ENCODE measurements at regions not wholly inside any gene's neighbourhood (a gene's known extent, or its start where the extent isn't known, plus 50 kb on each side); places are given as distances from the start of the nearest gene placed in this dataset.

DNA sequence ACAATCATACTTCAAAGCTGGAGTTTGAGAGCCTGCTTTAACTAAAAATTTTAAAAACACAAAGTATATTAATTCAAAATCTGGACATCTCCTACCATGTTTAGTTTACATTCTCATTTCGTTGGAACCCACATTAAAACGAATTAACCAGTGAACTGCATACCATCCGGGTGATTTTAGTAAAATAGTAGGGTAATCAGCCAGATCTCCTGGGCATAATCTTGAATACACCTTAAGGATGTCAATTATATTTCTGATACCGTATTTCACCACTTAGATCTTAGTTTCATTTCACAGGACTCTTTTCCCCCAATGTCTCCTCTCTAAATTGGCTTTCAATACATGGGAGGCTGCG, 175.6 kb upstream of the PFKP start:
- H3K9me3 Mint-ChIP-seq, result no peaks in the 10 kb centered on the region
- ChIA-PET POLR2A (no interaction called here), CTCF (no interaction called here)
- ATAC-seq (ENCODE audit: poor library complexity) (no peak), DNase-seq (no peak)
- Histone ChIP-seq H3K36me3 (ENCODE audit: insufficient read depth, low read length) (no peaks in the 10 kb centered on the region), H3K27me3 (ENCODE audit: control insufficient read depth in 1 of 2, insufficient read depth in 2 of 2, low read length in 2 of 2) (peaks cover 3% of the 10 kb centered on the region in 2 experiments), H3K9me3 (ENCODE audit: control insufficient read depth in 1 of 2, insufficient read depth in 1 of 2, low read length in 2 of 2) (peaks cover 0 to 9% of the 10 kb centered on the region in 2 experiments), H3K27ac (ENCODE audit: low read depth in 1 of 2, low read length in 2 of 2) (no peak overlapping the region), H3K4me3 (ENCODE audit: low read length) (no peak overlapping the region), H3K4me1 (ENCODE audit: insufficient read depth, low read length) (no peaks in the 10 kb centered on the region)
- intact Hi-C loops (cut with DNase I, micrococcal nuclease), result no loop called here
- no peak overlapping the region for H3K27ac Mint-ChIP-seq
- no peak overlapping the region for H3K4me3 Mint-ChIP-seq
- TF ChIP-seq, protein P1, sequence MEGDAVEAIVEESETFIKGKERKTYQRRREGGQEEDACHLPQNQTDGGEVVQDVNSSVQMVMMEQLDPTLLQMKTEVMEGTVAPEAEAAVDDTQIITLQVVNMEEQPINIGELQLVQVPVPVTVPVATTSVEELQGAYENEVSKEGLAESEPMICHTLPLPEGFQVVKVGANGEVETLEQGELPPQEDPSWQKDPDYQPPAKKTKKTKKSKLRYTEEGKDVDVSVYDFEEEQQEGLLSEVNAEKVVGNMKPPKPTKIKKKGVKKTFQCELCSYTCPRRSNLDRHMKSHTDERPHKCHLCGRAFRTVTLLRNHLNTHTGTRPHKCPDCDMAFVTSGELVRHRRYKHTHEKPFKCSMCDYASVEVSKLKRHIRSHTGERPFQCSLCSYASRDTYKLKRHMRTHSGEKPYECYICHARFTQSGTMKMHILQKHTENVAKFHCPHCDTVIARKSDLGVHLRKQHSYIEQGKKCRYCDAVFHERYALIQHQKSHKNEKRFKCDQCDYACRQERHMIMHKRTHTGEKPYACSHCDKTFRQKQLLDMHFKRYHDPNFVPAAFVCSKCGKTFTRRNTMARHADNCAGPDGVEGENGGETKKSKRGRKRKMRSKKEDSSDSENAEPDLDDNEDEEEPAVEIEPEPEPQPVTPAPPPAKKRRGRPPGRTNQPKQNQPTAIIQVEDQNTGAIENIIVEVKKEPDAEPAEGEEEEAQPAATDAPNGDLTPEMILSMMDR (IDR thresholded peaks at IDR 0.05), result no peak
- H3K27me3 Mint-ChIP-seq, result no peaks in the 10 kb centered on the region
- H3K36me3 Mint-ChIP-seq (ENCODE audit: low read depth), result no peaks in the 10 kb centered on the region
- H3K4me1 Mint-ChIP-seq (ENCODE audit: low read depth), result no peaks in the 10 kb centered on the region

- no peak for ATAC-seq (ENCODE audit: poor library complexity)
- Mint-ChIP-seq H3K9me3 (no peaks in the 10 kb centered on the region), H3K4me3 (no peak overlapping the region), H3K4me1 (ENCODE audit: low read depth) (no peaks in the 10 kb centered on the region), H3K27ac (no peak overlapping the region), H3K27me3 (no peaks in the 10 kb centered on the region), H3K36me3 (ENCODE audit: low read depth) (no peaks in the 10 kb centered on the region)
- intact Hi-C loops (cut with DNase I, micrococcal nuclease), result no loop called here
- Histone ChIP-seq H3K27ac (ENCODE audit: low read depth in 1 of 2, low read length in 2 of 2) (no peak overlapping the region), H3K36me3 (ENCODE audit: insufficient read depth, low read length) (no peaks in the 10 kb centered on the region), H3K9me3 (ENCODE audit: control insufficient read depth in 1 of 2, insufficient read depth in 1 of 2, low read length in 2 of 2) (peaks cover 0 to 9% of the 10 kb centered on the region in 2 experiments), H3K27me3 (ENCODE audit: control insufficient read depth in 1 of 2, insufficient read depth in 2 of 2, low read length in 2 of 2) (peaks cover 3% of the 10 kb centered on the region in 2 experiments), H3K4me1 (ENCODE audit: insufficient read depth, low read length) (no peaks in the 10 kb centered on the region), H3K4me3 (ENCODE audit: low read length) (no peak overlapping the region)
- TF ChIP-seq, protein P1 (IDR thresholded peaks at IDR 0.05), result no peak
- ChIA-PET CTCF (no interaction called here), POLR2A (no interaction called here)
- DNase-seq, result no peak
These were observed 176.1 kb upstream of the PFKP start for GRCh38 chr10:2891073-2891769.

DNA sequence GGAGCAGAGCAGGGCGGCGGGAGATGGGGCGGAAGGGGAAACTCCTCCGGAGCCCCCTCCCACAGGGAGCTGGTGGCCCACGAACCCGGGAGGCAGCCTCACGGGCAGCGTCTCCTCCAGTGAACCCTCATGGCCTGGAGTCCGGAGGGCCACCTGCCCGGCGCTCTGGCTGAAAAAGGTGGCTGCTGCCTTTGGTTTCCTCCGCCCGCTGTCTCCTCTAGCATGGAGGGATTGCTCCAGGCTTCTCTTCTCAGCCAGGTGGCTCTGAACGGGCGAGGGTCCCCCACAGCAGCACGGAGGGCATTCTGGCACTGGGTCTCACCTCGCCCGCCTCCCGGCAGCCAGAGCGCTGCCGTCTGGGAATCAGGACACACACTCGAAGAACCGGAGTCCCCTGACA, 177.3 kb upstream of the PFKP start:
- Mint-ChIP-seq H3K4me3 (no peak overlapping the region), H3K27me3 (no peaks in the 10 kb centered on the region), H3K4me1 (ENCODE audit: low read depth) (no peaks in the 10 kb centered on the region), H3K36me3 (ENCODE audit: low read depth) (no peaks in the 10 kb centered on the region), H3K9me3 (no peaks in the 10 kb centered on the region), H3K27ac (no peak overlapping the region)
- CTCF ChIA-PET, result no interaction called here
- Histone ChIP-seq H3K36me3 (ENCODE audit: insufficient read depth, low read length) (no peaks in the 10 kb centered on the region), H3K4me3 (ENCODE audit: low read length) (no peak overlapping the region), H3K9me3 (ENCODE audit: control insufficient read depth in 1 of 2, insufficient read depth in 1 of 2, low read length in 2 of 2) (peaks cover 0 to 9% of the 10 kb centered on the region in 2 experiments), H3K4me1 (ENCODE audit: insufficient read depth, low read length) (no peaks in the 10 kb centered on the region), H3K27ac (ENCODE audit: low read depth in 1 of 2, low read length in 2 of 2) (no peak overlapping the region), H3K27me3 (ENCODE audit: control insufficient read depth in 1 of 2, insufficient read depth in 2 of 2, low read length in 2 of 2) (peaks cover 3% of the 10 kb centered on the region in 2 experiments)
- TF ChIP-seq, protein P1 (IDR thresholded peaks at IDR 0.05), result no peak
- POLR2A ChIA-PET, result no interaction called here
- ATAC-seq (ENCODE audit: poor library complexity) (no peak), DNase-seq (no peak)
- intact Hi-C loops (cut with DNase I, micrococcal nuclease), result no loop called here
